ENCODE measurements at regions not wholly inside any gene's neighbourhood (a gene's known extent, or its start where the extent isn't known, plus 50 kb on each side); places are given as distances from the start of the nearest gene placed in this dataset.

GRCh38 chr6:78462728-78463127, 404.6 kb upstream of the IRAK1BP1 start:
- TF ChIP-seq EZH2 (IDR thresholded peaks at IDR 0.05) (no peak), POLR2AphosphoS5 (IDR thresholded peaks at IDR 0.05; ENCODE audit: borderline replicate concordance, low read depth, low read length) (no peak), FOXP2 (optimal IDR thresholded peaks at IDR 0.05; ENCODE audit: control extremely low read depth, extremely low read length, insufficient read depth) (no peak)
